GM19351 (cell line): ENCODE measurements at regions not wholly inside any gene's neighbourhood (a gene's known extent, or its start where the extent isn't known, plus 50 kb on each side); places are given as distances from the start of the nearest gene placed in this dataset.
"Not testable (repeated sequence)": the region's sequence is repeated elsewhere in the genome, so short reads cannot be mapped to it uniquely, and the experiment has no call there.

Experiments
- ATAC-seq: cut with Tn5 transposase; IDR thresholded peaks from one replicate; pipeline ENCODE4 v1.9.1; 2021; ENCODE audit warnings: mild to moderate bottlenecking, moderate library complexity; ENCODE audit not compliant: unreplicated experiment

- no peak for ATAC-seq
Observed at GRCh38 chrX:16319929-16320328, 152.6 kb downstream of the MAGEB17 start.

- no peak for ATAC-seq
Observed at GRCh38 chrX:16320765-16321355, 153.6 kb downstream of the MAGEB17 start.

GRCh38 chrX:16333453-16333852 is 166.2 kb downstream of the MAGEB17 start:
- no peak for ATAC-seq

DNA sequence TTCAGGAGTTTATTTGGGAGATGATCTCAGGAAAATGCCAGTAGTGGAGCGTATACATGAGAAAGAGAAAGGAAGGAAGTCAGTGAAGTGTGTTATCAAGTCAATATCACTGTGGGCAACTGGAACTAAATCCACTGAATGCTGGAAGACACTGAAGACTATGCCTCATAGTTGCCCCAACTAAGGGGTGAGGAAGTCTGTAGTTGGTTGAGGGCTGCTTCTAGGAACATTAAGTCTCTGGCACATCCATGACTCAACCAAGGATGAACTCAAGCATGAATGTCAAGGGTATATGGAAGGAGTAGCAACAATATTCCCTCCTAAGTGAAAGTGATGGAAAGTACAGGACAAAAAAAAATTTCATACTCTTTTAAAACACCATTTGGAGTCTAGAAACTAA is 167.9 kb downstream of the MAGEB17 start:
- ATAC-seq = no peak

- no peak for ATAC-seq
Observed at GRCh38 chrX:16347968-16348670, 180.8 kb downstream of the MAGEB17 start.

DNA sequence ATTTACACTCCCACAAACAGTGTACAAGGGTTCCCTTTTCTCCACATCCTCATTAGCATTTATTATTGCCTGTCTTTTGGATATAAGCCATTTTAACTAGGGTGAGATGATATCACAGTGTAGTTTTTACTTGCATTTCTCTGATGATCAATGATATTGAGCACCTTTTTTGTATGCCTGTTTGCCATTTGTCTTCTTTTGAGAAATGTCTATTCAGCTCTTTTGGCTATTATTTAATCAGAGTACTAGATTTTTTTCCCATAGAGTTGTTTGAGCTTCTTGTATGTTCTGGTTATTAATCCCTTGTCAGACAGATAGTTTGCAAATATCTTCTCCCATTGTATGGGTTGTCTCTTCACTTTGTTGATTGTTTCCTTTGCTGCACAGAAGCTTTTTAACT is 190.6 kb downstream of the MAGEB17 start:
- ATAC-seq = no peak

DNA sequence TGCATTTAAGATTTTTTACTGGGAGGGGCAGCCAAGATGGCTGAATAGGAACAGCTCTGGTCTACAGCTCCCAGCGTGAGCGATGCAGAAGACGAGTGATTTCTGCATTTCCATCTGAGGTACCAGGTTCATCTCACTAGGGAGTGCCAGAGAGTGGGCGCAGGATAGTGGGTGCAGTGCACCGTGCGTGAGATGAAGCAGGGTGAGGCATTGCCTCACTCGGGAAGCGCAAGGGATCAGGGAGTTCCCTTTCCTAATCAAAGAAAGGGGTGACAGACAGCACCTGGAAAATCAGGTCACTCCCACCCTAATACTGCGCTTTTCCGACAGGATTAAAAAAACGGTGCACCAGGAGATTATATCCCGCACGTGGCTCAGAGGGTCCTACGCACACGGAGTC is 192.8 kb downstream of the MAGEB17 start:
- ATAC-seq = not testable (repeated sequence)

DNA sequence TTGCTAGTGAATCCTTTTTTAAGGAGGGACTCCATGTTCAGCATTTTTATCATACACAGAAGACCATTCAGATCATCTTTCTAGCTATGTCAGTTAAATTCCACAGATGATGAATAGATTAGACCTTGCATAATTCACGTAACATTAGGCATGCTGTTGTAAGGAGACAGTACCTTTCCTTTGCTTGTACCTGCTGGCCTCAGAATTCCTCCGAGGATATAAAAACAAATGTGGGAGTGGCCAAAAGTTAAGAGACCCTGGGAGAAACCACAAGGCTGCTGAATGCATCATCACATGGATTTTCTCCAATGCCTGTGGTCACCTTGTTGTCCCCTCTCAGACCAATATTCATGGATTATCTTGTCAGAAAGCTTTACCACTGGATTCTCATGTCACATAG is 201.4 kb downstream of the MAGEB17 start:
- no peak for ATAC-seq

GRCh38 chrX:16376056-16376455 is 208.8 kb downstream of the MAGEB17 start:
- ATAC-seq = no peak

DNA sequence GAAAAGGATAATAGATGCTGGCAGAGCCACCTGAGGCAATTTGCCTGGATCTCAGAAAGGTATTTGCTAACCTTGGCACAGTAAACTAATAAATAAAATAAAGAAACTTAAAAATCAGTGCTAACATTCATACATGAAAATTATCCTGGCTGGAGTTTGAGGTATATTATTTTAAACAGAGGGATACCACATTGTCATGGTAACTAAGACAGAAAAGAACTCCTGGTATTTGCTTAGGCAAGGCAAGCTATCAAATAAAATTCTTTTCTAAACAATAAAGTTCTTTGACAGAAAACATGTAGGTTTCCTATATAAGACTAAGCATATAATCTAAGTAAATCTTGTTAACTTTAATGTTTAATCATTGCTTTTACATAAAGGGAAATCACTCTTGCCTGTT is 218.8 kb downstream of the MAGEB17 start:
- no peak for ATAC-seq

- ATAC-seq = no peak
Observed at GRCh38 chrX:16392597-16392996, 225.3 kb downstream of the MAGEB17 start.

DNA sequence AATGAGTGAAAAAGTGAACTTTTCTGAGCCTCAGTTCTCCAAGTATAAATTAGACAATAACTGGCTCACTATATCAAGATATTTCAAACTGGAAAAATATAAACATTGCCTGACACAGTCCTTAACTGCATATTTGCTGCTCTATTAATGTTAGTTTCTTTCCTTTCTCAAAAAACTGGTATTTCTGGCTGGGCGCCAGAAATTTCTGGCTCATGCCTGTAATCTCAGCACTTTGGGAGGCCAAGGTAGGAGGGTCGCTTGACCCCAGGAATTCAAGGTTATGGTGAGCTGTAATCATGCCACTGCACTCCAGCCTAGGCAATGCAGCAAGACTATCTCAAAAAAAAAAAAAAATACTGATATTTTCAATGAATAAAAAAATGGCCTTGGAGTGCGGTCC is 227.0 kb downstream of the MAGEB17 start:
- ATAC-seq = no peak

- no peak for ATAC-seq
Observed at GRCh38 chrX:16403808-16404207, 236.5 kb downstream of the MAGEB17 start.

GRCh38 chrX:16416588-16416987 is 233.4 kb upstream of the S100G start:
- no peak for ATAC-seq

GRCh38 chrX:16418650-16419049 is 231.3 kb upstream of the S100G start:
- ATAC-seq = no peak

GRCh38 chrX:16427668-16428067 is 222.3 kb upstream of the S100G start:
- ATAC-seq = no peak

DNA sequence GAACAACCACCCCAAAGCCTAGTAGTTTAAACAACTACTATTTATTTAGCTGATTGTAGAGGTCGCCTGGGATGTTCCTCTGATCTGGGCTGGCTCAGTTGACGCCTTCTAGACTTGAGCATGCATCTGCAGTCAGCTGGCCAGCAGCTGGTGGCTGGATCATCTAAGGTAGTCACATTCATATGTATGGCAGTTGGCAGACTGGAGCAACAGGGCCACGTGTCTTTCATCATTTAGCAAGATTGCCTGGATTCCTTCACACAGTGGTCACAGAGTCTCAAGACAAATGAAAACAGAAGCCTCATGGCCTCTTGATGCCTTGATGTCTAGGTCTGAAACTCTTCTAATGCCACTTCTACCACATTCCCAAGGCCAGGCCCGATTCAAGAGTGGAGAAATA is 220.6 kb upstream of the S100G start:
- ATAC-seq = no peak

DNA sequence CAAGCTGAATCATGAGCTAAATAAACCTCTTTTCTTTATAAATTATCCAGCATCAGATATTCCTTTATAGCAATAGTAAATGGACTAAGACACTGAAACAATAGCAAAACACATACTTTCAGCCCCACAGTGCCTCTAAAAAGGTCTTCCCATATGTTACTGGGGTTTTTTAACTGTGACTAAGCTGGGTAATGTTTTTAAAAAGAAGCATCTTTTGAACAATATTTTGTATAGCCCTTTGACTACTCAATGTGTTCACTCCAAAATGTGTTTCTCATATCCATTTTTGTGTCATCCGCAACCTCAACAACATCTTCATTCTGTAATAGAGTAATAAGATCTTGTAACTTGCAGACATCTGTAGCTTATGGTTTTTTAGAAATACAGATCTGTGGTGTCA is 218.7 kb upstream of the S100G start:
- no peak for ATAC-seq

- no peak for ATAC-seq
Observed at GRCh38 chrX:16433021-16433420, 216.9 kb upstream of the S100G start.

GRCh38 chrX:16435399-16435986 is 214.5 kb upstream of the S100G start:
- ATAC-seq = no peak

- ATAC-seq = peak; percentile 90
Observed at GRCh38 chrX:16436348-16437188, 213.4 kb upstream of the S100G start.

DNA sequence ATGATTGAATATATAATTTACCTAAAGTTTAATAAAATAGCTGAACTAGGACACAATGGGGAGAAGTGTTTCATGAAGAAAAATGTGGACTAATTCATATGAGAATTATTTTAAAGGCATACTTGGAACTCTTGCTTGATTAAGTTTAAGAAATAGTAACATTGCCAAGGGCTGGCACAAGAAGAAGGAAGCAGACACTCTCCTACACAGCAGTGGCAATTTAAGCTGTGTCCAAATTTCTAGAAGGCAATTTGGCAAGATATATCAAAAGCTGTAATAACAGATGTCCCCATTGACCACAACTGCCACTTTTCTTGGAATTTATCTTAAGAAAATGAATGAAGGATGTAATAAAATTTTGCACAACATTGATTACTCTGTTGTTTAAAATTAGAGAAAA is 209.5 kb upstream of the S100G start:
- ATAC-seq = no peak
